Ovary (tissue), 7 donors: ENCODE measurements at regions not wholly inside any gene's neighbourhood (a gene's known extent, or its start where the extent isn't known, plus 50 kb on each side); places are given as distances from the start of the nearest gene placed in this dataset.
"Not testable (repeated sequence)": the region's sequence is repeated elsewhere in the genome, so short reads cannot be mapped to it uniquely, and the experiment has no call there.

ENCODE experiments used
- DNase-seq, 5 donors: peaks; one replicate each; pipeline ENCODE4 v3.0.0-alpha.2; 2019 to 2020
- H3K27ac ChIP-seq, 2 donors: fragments of 200-600 bp; one replicate each; pipeline versions ENCODE4 v1.5.1 to v1.8.0; 2019 to 2022
- H3K27me3 ChIP-seq: fragments of 200-600 bp; one replicate; pipeline ENCODE4 v1.8.0; 2022
- H3K36me3 ChIP-seq: fragments of 200-600 bp; sonication (generic); one replicate; pipeline ENCODE4 v1.5.1; 2019
- H3K4me1 ChIP-seq: one replicate; pipeline ENCODE4 v1.8.1; 2013; ENCODE audit warnings: mild to moderate bottlenecking, moderate library complexity; ENCODE audit not compliant: insufficient read depth
- H3K4me3 ChIP-seq: fragments of 200-600 bp; sonication (generic); one replicate; pipeline ENCODE4 v1.5.1; 2017
- H3K9me3 ChIP-seq, 2 donors: fragments of 200-600 bp in 1 of 2; sonication (generic) in 1 of 2; one replicate each; pipeline versions ENCODE4 v1.5.1 to v1.8.1; 2013 to 2019; ENCODE audit warnings: mild to moderate bottlenecking in 1 of 2, moderate library complexity in 1 of 2
- EP300 ChIP-seq: sonication (generic); formaldehyde crosslinking; IDR thresholded peaks from one replicate; pipeline ENCODE4 v1.6.1; 2017; ENCODE audit warnings: antibody characterized with exemption
- POLR2A ChIP-seq: fragments of 450-650 bp; IDR thresholded peaks from one replicate; pipeline ENCODE4 v1.6.1; 2017; ENCODE audit warnings: antibody characterized with exemption, mild to moderate bottlenecking, moderate library complexity
- WGBS, 3 donors: extraction: QIAGEN DNeasy Blood & Tissue Kit in 1 of 3; methylation state at CpG; one replicate each; pipeline versions ENCODE4 v1.1.5 to v1.1.7; 2013 to 2017; 5-methylcytosine and 5-hydroxymethylcytosine counted together
- intact Hi-C, 4 donors: fragments of 100-400 bp; cut with DNase I; formaldehyde crosslinking; loops; one replicate each; pipeline versions ENCODE4 v1.11.0 to v1.15.1; 2022 to 2023
- TF ChIP-seq, protein P1 (sequence below), 3 donors: fragments of 450-650 bp in 2 of 3; fragments of 200-600 bp in 1 of 3; IDR thresholded peaks; one replicate each; pipeline versions ENCODE4 v1.5.1 to v1.8.0; 2016 to 2022; ENCODE audit warnings: antibody characterized with exemption in 3 of 3, mild to moderate bottlenecking in 1 of 3
- donor health status: DM: no; HTN: no; CAD: no; lungs with moderate emphysema.
- donor health status: DM: no; HTN: no; CAD: no.
- donor health status: Bipolar disorder and iron deficiency.
- donor health status: DM: no; HTN: no; CAD: no.
- donor health status: DM: yes; HTN: yes; CAD: no.

- Histone ChIP-seq H3K9me3 (no peaks in the 10 kb centered on the region), H3K27ac (no peak overlapping the region), H3K4me1 (no peaks in the 10 kb centered on the region), H3K27me3 (no peaks in the 10 kb centered on the region), H3K4me3 (no peak overlapping the region), H3K36me3 (no peaks in the 10 kb centered on the region)
- WGBS, 3 donors, result 29 to 73% (median 50%) methylated on average over 11 of the region's 11 CpGs
- TF ChIP-seq, protein P1, sequence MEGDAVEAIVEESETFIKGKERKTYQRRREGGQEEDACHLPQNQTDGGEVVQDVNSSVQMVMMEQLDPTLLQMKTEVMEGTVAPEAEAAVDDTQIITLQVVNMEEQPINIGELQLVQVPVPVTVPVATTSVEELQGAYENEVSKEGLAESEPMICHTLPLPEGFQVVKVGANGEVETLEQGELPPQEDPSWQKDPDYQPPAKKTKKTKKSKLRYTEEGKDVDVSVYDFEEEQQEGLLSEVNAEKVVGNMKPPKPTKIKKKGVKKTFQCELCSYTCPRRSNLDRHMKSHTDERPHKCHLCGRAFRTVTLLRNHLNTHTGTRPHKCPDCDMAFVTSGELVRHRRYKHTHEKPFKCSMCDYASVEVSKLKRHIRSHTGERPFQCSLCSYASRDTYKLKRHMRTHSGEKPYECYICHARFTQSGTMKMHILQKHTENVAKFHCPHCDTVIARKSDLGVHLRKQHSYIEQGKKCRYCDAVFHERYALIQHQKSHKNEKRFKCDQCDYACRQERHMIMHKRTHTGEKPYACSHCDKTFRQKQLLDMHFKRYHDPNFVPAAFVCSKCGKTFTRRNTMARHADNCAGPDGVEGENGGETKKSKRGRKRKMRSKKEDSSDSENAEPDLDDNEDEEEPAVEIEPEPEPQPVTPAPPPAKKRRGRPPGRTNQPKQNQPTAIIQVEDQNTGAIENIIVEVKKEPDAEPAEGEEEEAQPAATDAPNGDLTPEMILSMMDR (IDR thresholded peaks at IDR 0.05), result no peak
- TF ChIP-seq EP300 (no peak), POLR2A (no peak)
- intact Hi-C loops, result no loop called here
- DNase-seq, result no peak
Measured at GRCh38 chr2:242065426-242065825, 195.9 kb downstream of the RTP5 start.

DNA sequence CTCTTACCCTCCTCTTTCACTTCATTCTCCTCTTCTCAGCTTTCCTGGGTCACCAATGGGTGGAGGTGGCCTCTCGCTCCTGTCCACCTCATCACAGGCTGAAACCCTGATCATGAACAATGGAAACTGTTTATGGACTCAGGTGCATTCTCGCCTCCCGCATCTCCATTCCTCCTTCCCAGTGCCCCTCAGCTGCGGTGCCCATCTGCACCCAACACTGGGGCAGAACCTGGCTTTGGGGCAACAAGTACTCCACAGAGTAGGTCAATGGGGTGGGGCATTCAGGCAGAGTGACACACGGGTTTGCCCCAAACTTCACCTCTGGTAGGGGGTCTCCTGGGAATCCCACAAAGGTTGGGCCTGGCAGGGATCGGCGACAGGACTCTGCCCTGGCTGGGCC, 199.5 kb downstream of the RTP5 start:
- Histone ChIP-seq H3K9me3 (no peaks in the 10 kb centered on the region), H3K4me1 (no peaks in the 10 kb centered on the region), H3K4me3 (no peak overlapping the region), H3K27ac (no peak overlapping the region), H3K36me3 (no peaks in the 10 kb centered on the region), H3K27me3 (no peaks in the 10 kb centered on the region)
- DNase-seq, result no peak
- intact Hi-C loops, result no loop called here
- TF ChIP-seq, protein P1 (IDR thresholded peaks at IDR 0.05), result no peak
- TF ChIP-seq EP300, result no peak
- TF ChIP-seq POLR2A, result no peak
- WGBS, 3 donors, result 85 to 88% (median 87%) methylated on average over 7 of the region's 7 CpGs

DNA sequence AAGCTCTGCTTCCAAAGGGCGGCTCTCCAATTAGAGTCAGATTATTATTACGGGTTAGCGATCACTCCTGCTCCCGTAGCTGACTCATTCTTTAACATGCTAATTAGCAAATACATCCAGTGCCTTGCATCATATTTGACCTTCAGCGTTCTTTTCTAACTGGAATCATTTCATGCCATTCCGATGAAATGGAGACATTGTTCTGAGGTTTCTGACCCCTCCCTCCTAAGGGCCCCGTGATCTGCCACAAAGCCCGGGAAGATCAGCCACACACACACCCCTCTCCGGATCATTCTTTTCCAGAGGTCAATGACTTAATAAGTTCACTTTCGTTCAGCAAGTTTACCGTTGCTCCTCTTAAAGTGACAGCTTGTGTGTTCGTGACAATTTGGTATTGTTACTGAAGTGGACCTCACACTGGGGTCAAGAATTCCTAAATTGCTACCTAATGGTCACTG, 200.4 kb downstream of the RTP5 start:
- H3K4me1 ChIP-seq, H3K9me3 ChIP-seq, H3K4me3 ChIP-seq, H3K36me3 ChIP-seq, H3K27me3 ChIP-seq, H3K27ac ChIP-seq, intact Hi-C loops: not testable (repeated sequence)
- peak in 1 of 5 donors; percentile 34 for DNase-seq
- 7 to 17% (median 11%) methylated on average over 12 of the region's 12 CpGs for WGBS, 3 donors

DNA sequence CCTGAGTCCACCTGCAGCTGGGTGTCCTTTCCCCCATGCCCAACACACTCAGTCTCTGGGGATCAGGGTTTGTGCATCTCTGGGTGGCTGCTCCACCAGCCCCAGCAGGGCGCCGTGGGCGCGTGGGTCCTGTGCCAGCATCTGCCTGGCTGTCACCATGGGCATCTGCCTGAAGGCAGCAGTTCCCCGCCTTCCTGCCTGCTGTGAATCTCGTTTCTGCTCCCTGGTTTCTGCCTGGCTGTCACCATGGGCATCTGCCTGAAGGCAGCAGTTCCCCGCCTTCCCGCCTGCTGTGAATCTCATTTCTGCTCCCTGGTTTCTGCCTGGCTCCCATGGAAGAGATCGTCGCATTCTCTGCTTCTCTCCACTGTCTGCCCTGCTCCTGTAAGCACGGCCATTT, 201.2 kb downstream of the RTP5 start:
- H3K4me1 ChIP-seq, H3K36me3 ChIP-seq, H3K27ac ChIP-seq, intact Hi-C loops, H3K9me3 ChIP-seq, H3K4me3 ChIP-seq, DNase-seq, H3K27me3 ChIP-seq: not testable (repeated sequence)
- 78 to 95% (median 92%) methylated on average over 11 of the region's 11 CpGs for WGBS, 3 donors

DNA sequence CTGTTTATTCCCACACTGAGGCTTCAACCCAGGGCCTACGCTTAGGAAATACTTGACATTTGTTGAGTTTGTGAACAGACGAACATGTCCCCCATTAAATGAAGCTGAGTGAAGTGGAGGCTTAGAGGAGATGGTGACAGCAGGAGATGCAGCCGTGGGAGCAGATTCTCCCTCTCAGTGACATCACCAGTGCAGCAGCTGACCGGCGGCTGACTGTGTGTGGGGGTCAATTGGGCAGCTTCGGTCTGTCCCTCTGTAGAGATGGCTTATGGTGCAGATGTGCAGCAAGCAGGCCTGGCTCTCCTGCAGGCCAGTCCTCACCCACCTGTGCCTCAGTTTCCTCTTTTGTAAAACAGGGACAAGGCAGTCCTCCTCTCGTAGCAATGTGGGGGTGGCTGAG, 201.8 kb downstream of the RTP5 start:
- 82 to 86% (median 85%) methylated on average over 7 of the region's 7 CpGs for WGBS, 3 donors
- H3K27me3 ChIP-seq, intact Hi-C loops, H3K36me3 ChIP-seq, H3K27ac ChIP-seq, H3K4me1 ChIP-seq, H3K4me3 ChIP-seq, H3K9me3 ChIP-seq, DNase-seq: not testable (repeated sequence)

DNA sequence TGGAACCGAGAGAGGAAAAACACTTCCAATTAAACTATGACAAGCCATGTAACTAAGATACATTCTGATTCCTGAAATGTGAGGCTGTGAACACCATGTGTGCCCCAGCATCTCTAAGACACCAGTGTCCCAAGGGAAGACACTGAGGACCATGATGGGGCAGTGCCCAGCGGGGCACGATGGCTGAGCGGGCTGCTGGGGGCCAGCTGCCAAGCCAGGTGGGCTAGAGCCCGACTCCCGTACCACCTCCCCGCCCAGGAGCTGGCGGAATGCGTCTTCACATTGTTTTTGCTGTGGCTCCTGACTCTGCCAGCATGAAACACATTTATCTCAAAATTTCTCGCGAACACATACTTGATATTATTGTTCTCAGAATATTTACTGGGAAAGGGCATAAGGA, 202.4 kb downstream of the RTP5 start:
- 82 to 86% (median 84%) methylated on average over 11 of the region's 11 CpGs for WGBS, 3 donors
- H3K9me3 ChIP-seq, H3K27me3 ChIP-seq, H3K27ac ChIP-seq, intact Hi-C loops, H3K4me1 ChIP-seq, H3K4me3 ChIP-seq, H3K36me3 ChIP-seq, DNase-seq: not testable (repeated sequence)

GRCh38 chr2:242075168-242075567, 205.6 kb downstream of the RTP5 start:
- H3K4me1 ChIP-seq, result no peaks in the 10 kb centered on the region
- H3K4me3 ChIP-seq, result no peak overlapping the region
- no peak overlapping the region for H3K27ac ChIP-seq
- TF ChIP-seq, protein P1 (IDR thresholded peaks at IDR 0.05), result no peak
- TF ChIP-seq POLR2A (no peak), EP300 (no peak)
- intact Hi-C loops, result no loop called here
- H3K27me3 ChIP-seq, result no peaks in the 10 kb centered on the region
- 6 to 10% (median 7%) methylated on average over 2 of the region's 2 CpGs for WGBS, 3 donors
- no peaks in the 10 kb centered on the region for H3K9me3 ChIP-seq
- no peaks in the 10 kb centered on the region for H3K36me3 ChIP-seq
- DNase-seq, result no peak
